HG03095 (cell line): ENCODE measurements at regions not wholly inside any gene's neighbourhood (a gene's known extent, or its start where the extent isn't known, plus 50 kb on each side); places are given as distances from the start of the nearest gene placed in this dataset.
"Not testable (repeated sequence)": the region's sequence is repeated elsewhere in the genome, so short reads cannot be mapped to it uniquely, and the experiment has no call there.

Experiments used
- ATAC-seq: cut with Tn5 transposase; IDR thresholded peaks from one replicate; pipeline ENCODE4 v1.9.1; 2021; ENCODE audit warnings: moderate library complexity; ENCODE audit not compliant: unreplicated experiment

DNA sequence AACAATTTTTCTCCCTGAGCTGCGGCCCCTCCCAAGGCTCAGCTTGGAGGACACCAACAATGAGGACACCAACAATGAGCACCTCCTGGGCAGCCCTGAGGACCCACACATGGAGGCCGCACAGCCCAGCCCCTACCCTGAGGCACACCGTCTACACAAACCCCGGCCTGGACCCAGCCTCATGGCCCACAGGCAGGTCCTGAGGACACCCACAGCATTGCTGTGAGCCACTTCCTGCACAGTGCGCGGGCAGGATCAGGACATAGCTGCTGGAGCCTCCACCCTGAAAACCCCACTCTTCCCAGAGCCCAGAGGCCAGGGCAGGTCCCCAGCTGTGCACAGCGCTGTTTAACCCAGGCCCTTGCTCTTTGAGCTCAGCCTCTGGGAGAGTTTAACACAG, 194.3 kb downstream of the RTP5 start:
- no peak for ATAC-seq

DNA sequence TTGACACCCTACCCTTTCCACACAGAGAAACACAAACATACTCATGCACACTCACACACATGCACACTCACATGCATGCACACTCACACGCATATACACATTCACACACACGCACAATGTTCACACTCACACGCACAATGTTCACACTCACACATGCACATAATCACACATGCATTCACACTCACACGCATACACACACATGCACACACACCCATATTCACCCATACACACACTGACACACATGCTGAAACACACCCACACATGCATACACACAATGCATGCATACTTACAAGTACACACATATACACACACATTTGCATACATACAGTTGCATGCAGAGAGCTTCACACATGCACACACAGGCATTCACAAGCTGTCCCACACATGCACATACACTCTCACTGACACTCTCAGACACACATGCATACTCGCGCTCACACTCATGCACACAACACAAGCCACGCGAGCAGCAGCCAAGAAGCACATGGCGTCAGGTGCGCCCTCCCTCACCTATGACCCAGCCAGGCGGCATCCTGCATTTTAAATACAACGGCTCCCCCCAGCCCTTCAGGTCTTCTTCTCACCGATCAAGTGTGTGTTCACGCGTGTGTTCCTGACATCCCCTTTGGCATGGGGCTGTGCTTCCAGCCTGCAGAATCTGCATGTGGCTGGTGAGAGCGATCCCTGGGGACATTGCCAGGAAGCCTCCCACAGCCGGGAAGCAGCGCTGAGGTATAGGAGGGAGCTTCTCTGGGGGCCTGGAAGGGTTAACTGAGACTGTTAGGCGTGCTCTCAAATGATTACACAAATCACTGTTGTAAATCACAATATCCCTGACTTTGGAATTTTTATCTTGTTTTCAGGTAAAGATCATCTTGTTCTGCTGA, 195.1 kb downstream of the RTP5 start:
- ATAC-seq = no peak

DNA sequence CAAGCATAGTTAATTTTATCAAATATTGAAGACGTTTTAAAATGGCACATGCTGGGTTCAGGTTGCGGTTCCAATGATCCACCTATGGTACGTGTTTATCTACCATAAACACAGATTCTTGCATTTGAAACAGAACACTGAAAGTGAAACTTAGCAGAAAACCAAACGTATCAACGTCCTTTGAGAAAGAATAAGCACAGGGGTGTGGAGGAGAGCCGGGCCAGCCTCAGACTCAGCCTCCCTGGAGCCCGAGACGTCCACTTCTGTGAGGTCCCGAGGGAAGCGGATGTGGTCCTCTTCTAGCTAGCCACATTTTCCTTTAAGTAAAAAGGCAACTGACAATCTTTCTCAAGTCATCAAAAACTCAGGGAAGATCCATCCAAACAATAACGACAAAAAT, 195.9 kb downstream of the RTP5 start:
- ATAC-seq = no peak

DNA sequence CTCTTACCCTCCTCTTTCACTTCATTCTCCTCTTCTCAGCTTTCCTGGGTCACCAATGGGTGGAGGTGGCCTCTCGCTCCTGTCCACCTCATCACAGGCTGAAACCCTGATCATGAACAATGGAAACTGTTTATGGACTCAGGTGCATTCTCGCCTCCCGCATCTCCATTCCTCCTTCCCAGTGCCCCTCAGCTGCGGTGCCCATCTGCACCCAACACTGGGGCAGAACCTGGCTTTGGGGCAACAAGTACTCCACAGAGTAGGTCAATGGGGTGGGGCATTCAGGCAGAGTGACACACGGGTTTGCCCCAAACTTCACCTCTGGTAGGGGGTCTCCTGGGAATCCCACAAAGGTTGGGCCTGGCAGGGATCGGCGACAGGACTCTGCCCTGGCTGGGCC, 199.5 kb downstream of the RTP5 start:
- no peak for ATAC-seq

GRCh38 chr2:242069938-242070395, 200.4 kb downstream of the RTP5 start:
- ATAC-seq = not testable (repeated sequence)

DNA sequence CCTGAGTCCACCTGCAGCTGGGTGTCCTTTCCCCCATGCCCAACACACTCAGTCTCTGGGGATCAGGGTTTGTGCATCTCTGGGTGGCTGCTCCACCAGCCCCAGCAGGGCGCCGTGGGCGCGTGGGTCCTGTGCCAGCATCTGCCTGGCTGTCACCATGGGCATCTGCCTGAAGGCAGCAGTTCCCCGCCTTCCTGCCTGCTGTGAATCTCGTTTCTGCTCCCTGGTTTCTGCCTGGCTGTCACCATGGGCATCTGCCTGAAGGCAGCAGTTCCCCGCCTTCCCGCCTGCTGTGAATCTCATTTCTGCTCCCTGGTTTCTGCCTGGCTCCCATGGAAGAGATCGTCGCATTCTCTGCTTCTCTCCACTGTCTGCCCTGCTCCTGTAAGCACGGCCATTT, 201.2 kb downstream of the RTP5 start:
- not testable (repeated sequence) for ATAC-seq

DNA sequence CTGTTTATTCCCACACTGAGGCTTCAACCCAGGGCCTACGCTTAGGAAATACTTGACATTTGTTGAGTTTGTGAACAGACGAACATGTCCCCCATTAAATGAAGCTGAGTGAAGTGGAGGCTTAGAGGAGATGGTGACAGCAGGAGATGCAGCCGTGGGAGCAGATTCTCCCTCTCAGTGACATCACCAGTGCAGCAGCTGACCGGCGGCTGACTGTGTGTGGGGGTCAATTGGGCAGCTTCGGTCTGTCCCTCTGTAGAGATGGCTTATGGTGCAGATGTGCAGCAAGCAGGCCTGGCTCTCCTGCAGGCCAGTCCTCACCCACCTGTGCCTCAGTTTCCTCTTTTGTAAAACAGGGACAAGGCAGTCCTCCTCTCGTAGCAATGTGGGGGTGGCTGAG, 201.8 kb downstream of the RTP5 start:
- not testable (repeated sequence) for ATAC-seq

GRCh38 chr2:242071936-242072335, 202.4 kb downstream of the RTP5 start:
- not testable (repeated sequence) for ATAC-seq

DNA sequence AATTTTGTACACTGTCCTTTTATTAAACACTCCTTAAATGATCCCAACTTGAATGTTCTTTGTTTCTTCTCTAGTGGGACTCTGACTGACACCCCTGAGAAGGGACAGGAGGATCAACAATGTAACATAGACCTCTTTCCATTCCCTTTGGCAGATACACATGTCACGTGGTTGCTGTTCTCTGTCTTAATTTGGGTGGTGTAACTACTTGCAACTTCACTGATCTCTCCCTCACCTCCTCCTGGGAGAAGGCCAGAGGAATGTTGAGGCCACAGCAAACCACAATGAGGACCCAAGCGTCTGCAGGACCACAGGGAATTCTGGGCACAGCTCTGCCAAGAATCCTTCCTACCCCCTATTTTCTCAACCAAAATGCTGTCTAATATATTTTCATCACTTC, 205.6 kb downstream of the RTP5 start:
- no peak for ATAC-seq

- ATAC-seq = no peak
These were observed 206.2 kb downstream of the RTP5 start for GRCh38 chr2:242075696-242076095.

GRCh38 chr2:242076184-242076583, 206.7 kb downstream of the RTP5 start:
- ATAC-seq = not testable (repeated sequence)

GRCh38 chr2:242078426-242078825, 208.9 kb downstream of the RTP5 start:
- not testable (repeated sequence) for ATAC-seq

- not testable (repeated sequence) for ATAC-seq
These were observed 210.3 kb downstream of the RTP5 start for GRCh38 chr2:242079792-242080191.

GRCh38 chr2:242080575-242081214, 211.2 kb downstream of the RTP5 start:
- not testable (repeated sequence) for ATAC-seq

- ATAC-seq = not testable (repeated sequence)
These were observed 214.5 kb downstream of the RTP5 start for GRCh38 chr2:242084034-242084433.

GRCh38 chr2:242085024-242085674, 215.6 kb downstream of the RTP5 start:
- ATAC-seq = peak; percentile 35

DNA sequence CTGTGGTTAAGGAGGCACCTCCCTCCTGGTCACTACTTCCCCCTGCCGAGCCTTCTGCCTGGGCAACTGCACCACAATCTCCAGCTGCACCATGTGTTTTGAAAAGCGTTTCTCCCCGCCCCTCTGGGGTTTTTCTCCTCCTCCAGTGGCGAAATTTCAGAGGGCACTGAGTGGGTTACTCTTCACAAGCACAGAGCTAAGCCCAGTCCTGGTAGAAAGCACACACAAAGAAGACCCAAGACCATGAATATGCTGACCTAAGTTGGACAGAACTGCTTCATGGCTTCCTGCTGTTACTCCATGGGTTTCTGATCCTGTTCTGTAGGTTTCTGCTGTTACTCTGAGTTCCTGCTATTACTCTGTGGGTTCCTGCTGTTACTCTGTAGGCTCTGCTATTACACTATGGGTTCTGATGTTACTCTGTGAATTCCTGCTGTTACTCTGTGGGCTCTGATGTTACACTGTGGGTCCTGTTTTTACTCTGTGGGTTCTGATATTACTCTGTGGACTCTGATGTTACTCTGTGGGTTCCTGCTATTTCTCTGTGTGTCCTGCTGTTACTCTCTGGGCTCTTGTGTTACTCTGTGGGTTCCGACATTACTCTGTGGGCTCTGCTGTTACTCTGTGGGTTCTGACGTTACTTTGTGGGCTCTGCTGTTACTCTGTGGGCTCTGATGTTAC, 216.6 kb downstream of the RTP5 start:
- peak; percentile 23 for ATAC-seq

GRCh38 chr2:242088044-242088443, 218.5 kb downstream of the RTP5 start:
- ATAC-seq = peak; percentile 19

- ATAC-seq = peak; percentile 82
These were observed 219.1 kb downstream of the RTP5 start for GRCh38 chr2:242088471-242089212.

GRCh38 chr2:242089213-242089549, 219.7 kb downstream of the RTP5 start:
- not testable (repeated sequence) for ATAC-seq
